HepG2 (cell line): ENCODE measurements at regions not wholly inside any gene's neighbourhood (a gene's known extent, or its start where the extent isn't known, plus 50 kb on each side); places are given as distances from the start of the nearest gene placed in this dataset.

Source experiments
- ATM ChIP-seq: fragments of 450-650 bp; IDR thresholded peaks from 2 replicates; pipeline ENCODE4 v1.7.1; 2017; ENCODE audit warnings: mild to moderate bottlenecking, borderline replicate concordance
- GABPA ChIP-seq, 2 experiments: IDR thresholded peaks; 2 replicates each; pipeline ENCODE4 v1.6.1; 2011 to 2016; ENCODE audit warnings: low read depth in 2 of 2, low read length in 1 of 2, missing biosample characterization in 1 of 2, missing genetic modification characterization in 1 of 2
- PHF20 ChIP-seq: sonication (generic); formaldehyde crosslinking; IDR thresholded peaks from 2 replicates; pipeline ENCODE4 v1.5.0; 2020; ENCODE audit warnings: mild to moderate bottlenecking, missing genetic modification reagents
- RFX5 ChIP-seq: IDR thresholded peaks from 2 replicates; pipeline ENCODE4 v1.6.1; 2011; ENCODE audit warnings: low read depth, low read length, improper control_type of control experiment

DNA sequence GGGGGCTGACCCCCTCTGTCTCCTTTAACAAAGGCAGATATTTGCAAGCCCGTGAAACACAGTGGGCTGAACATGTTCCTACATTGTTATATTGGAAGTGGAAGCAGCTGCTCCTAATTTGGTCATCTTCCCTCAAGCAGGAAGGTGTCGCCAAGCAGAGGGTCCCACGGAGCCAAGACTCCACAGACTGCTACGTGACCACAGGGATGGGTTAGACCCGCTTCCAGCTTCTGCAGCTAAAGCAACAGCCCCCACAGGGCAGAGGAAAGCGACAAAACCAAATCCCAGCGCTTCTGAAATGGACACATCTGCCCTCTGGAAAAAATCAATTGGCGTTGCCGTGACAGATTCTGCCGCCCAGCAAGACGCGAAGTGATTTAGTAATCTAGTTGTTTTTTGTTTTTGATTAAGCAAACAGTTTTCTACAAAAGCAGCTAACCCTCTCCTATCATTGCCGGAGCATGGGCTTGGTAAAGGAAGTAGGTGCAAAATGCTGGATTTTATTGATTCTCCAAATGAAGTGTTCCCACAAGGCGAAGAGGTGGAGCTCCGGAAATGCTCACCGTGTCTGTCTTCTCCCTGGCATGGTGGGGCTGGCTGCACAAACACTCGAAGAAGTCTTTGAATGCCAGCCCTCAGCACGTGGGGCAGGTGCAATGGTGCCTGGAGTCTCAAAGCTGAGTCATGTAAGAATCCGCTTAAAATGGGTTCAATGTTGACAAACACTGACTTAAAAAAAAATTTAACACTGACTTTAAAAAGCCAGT is 79.4 kb upstream of the FRMD1 start:
- no peak for TF ChIP-seq PHF20 (CRISPR knock-in tag)
- no peak for TF ChIP-seq RFX5
- no peak for TF ChIP-seq ATM
- no peak for TF ChIP-seq GABPA (IDR thresholded peaks at IDR 0.05; ENCODE audit: low read depth, low read length)
- no peak for TF ChIP-seq GABPA (CRISPR knock-in tag; IDR thresholded peaks at IDR 0.05; ENCODE audit: low read depth)
